Liver (tissue), 8 donors: ENCODE measurements at regions not wholly inside any gene's neighbourhood (a gene's known extent, or its start where the extent isn't known, plus 50 kb on each side); places are given as distances from the start of the nearest gene placed in this dataset.
"Not testable (repeated sequence)": the region's sequence is repeated elsewhere in the genome, so short reads cannot be mapped to it uniquely, and the experiment has no call there.

Source experiments
- DNase-seq: peaks from one replicate; pipeline ENCODE4 v3.0.0-alpha.2; 2017; ENCODE audit warnings: low spot score
- H3K27ac ChIP-seq, 2 donors: one replicate each; pipeline ENCODE4 v1.7.0; 2013; ENCODE audit warnings: inconsistent platforms in 2 of 2, low read length in 2 of 2, control low read depth in 1 of 2, low read depth in 1 of 2, mild to moderate bottlenecking in 1 of 2
- H3K27me3 ChIP-seq, 4 donors: one replicate each; pipeline versions ENCODE4 v1.6.1 to v1.7.0; 2013; ENCODE audit warnings: low read length in 3 of 4, inconsistent platforms in 1 of 4, mild to moderate bottlenecking in 1 of 4, moderate library complexity in 1 of 4; ENCODE audit not compliant: control insufficient read depth in 4 of 4, insufficient read depth in 4 of 4
- H3K36me3 ChIP-seq, 4 donors: one replicate each; pipeline versions ENCODE4 v1.6.1 to v1.7.0; 2013; ENCODE audit warnings: low read length in 3 of 4, mild to moderate bottlenecking in 3 of 4, low read depth in 1 of 4, moderate library complexity in 1 of 4; ENCODE audit not compliant: control insufficient read depth in 4 of 4, insufficient read depth in 3 of 4
- H3K4me1 ChIP-seq, 4 donors: one replicate each; pipeline versions ENCODE4 v1.6.1 to v1.7.0; 2013; ENCODE audit warnings: low read length in 3 of 4, mild to moderate bottlenecking in 3 of 4, moderate library complexity in 1 of 4; ENCODE audit not compliant: control insufficient read depth in 4 of 4, insufficient read depth in 4 of 4
- H3K4me3 ChIP-seq, 3 donors: one replicate each; pipeline versions ENCODE4 v1.6.1 to v1.7.0; 2013; ENCODE audit warnings: low read length in 3 of 3, control low read depth in 1 of 3, low read depth in 1 of 3, mild to moderate bottlenecking in 1 of 3
- H3K9ac ChIP-seq, 2 donors: one replicate each; pipeline ENCODE4 v1.7.0; 2013; ENCODE audit warnings: low read length in 2 of 2, mild to moderate bottlenecking in 2 of 2, moderate library complexity in 2 of 2, control low read depth in 1 of 2, low read depth in 1 of 2
- H3K9me3 ChIP-seq, 4 donors: one replicate each; pipeline versions ENCODE4 v1.6.1 to v1.7.0; 2013; ENCODE audit warnings: low read length in 3 of 4; ENCODE audit not compliant: control insufficient read depth in 4 of 4
- CTCF ChIP-seq: fragments of 150-350 bp; IDR thresholded peaks from 2 replicates; pipeline ENCODE4 v1.5.1; 2017; ENCODE audit warnings: improper control_type of control experiment, low read depth, low read length; ENCODE audit not compliant: missing input control
- FOXA1 ChIP-seq: IDR thresholded peaks from 2 replicates; pipeline ENCODE4 v1.6.1; 2016; ENCODE audit warnings: antibody characterized with exemption
- HNF4A ChIP-seq, 2 donors: conservative IDR thresholded peaks; 2 replicates each; pipeline ENCODE4 v1.6.1; 2016; ENCODE audit warnings: antibody characterized with exemption in 2 of 2, mild to moderate bottlenecking in 2 of 2
- NR2F2 ChIP-seq: IDR thresholded peaks from 2 replicates; pipeline ENCODE4 v1.6.1; 2016; ENCODE audit warnings: antibody characterized with exemption
- RAD21 ChIP-seq, 2 donors: IDR thresholded peaks; 2 replicates each; pipeline ENCODE4 v1.6.1; 2016; ENCODE audit warnings: antibody characterized with exemption in 2 of 2, mild to moderate bottlenecking in 2 of 2
- SP1 ChIP-seq: IDR thresholded peaks from 2 replicates; pipeline ENCODE4 v1.6.1; 2018; ENCODE audit warnings: antibody characterized with exemption, mild to moderate bottlenecking
- TAF1 ChIP-seq: conservative IDR thresholded peaks from 2 replicates; pipeline ENCODE4 v1.6.1; 2016; ENCODE audit warnings: antibody characterized with exemption, mild to moderate bottlenecking
- WGBS: extraction: QIAGEN DNeasy Blood & Tissue Kit; methylation state at CpG from one replicate; pipeline ENCODE4 v1.1.7; 2013; 5-methylcytosine and 5-hydroxymethylcytosine counted together
- TF ChIP-seq, protein P1 (sequence below): IDR thresholded peaks from 2 replicates; pipeline ENCODE4 v1.6.1; 2016; ENCODE audit warnings: antibody characterized with exemption
- donor health status: healthy.
- donor health status: healthy.
- donor health status: healthy.
- donor health status: healthy.
- donor health status: healthy.

GRCh38 chr2:121068851-121069250, 216.2 kb downstream of the TFCP2L1 start:
- Histone ChIP-seq H3K4me1 (peaks cover 0 to 2% (median 0%) of the 10 kb centered on the region in 4 donors), H3K9me3 (no peaks in the 10 kb centered on the region), H3K27ac (no peak overlapping the region), H3K9ac (no peak overlapping the region), H3K36me3 (no peaks in the 10 kb centered on the region), H3K27me3 (peaks cover 0 to 12% (median 0%) of the 10 kb centered on the region in 4 donors), H3K4me3 (no peak overlapping the region)
- DNase-seq, result no peak
- no peak for TF ChIP-seq NR2F2
- WGBS, result 79% methylated on average over 7 of the region's 7 CpGs

DNA sequence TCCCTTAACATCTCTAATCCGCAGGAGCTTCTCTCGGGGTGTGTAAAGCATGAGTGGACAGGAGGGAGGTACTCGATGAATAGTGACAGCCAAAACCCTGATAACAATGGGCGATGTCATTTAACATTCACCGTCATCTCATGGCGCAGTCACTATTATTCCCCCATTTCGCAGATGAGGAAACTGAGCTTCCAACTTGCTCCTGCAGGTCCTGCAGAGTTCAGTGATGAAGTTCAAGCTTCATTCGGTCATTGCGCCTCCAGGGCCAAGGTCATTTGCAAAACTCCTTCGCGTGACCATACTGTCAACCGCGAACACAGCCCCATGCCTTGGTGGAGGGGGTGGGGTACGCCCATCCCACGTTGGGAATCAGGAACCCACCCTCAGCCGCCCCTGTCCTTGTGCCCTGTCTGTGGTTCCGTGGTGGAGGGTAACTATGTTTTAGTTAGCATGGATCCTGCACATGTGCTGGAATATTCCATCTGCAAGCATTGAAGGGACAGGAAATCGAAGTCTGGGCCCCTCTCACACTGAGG, 215.5 kb downstream of the TFCP2L1 start:
- WGBS, result 88% methylated on average over 18 of the region's 18 CpGs
- H3K27me3 ChIP-seq, result peaks cover 0 to 12% (median 0%) of the 10 kb centered on the region in 4 donors

GRCh38 chr2:121070061-121070460, 214.9 kb downstream of the TFCP2L1 start:
- H3K4me1 ChIP-seq, H3K9me3 ChIP-seq, H3K4me3 ChIP-seq, DNase-seq, H3K27ac ChIP-seq, H3K36me3 ChIP-seq, H3K9ac ChIP-seq: not testable (repeated sequence)
- peaks cover 0 to 12% (median 0%) of the 10 kb centered on the region in 4 donors for H3K27me3 ChIP-seq
- 87% methylated on average over 11 of the region's 11 CpGs for WGBS

More for the DNA sequence above, 215.5 kb downstream of the TFCP2L1 start:
- no peaks in the 10 kb centered on the region for H3K36me3 ChIP-seq
- no peak overlapping the region for H3K9ac ChIP-seq
- H3K9me3 ChIP-seq, result no peaks in the 10 kb centered on the region
- no peak overlapping the region for H3K4me3 ChIP-seq
- DNase-seq, result no peak
- TF ChIP-seq, protein P1, sequence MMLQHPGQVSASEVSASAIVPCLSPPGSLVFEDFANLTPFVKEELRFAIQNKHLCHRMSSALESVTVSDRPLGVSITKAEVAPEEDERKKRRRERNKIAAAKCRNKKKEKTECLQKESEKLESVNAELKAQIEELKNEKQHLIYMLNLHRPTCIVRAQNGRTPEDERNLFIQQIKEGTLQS, result no peak
- no peak for TF ChIP-seq CTCF
- no peak for TF ChIP-seq HNF4A (conservative IDR thresholded peaks at IDR 0.05)
- TF ChIP-seq NR2F2, result no peak
- TF ChIP-seq TAF1, result no peak
- no peak for TF ChIP-seq FOXA1
- no peak overlapping the region for H3K27ac ChIP-seq
- H3K4me1 ChIP-seq, result peaks cover 0 to 2% (median 0%) of the 10 kb centered on the region in 4 donors

- Histone ChIP-seq H3K9ac (no peak overlapping the region), H3K9me3 (no peaks in the 10 kb centered on the region), H3K27ac (no peak overlapping the region), H3K36me3 (no peaks in the 10 kb centered on the region), H3K4me1 (peaks cover 0 to 2% (median 0%) of the 10 kb centered on the region in 4 donors), H3K27me3 (peaks cover 0 to 14% (median under 1%) of the 10 kb centered on the region in 4 donors), H3K4me3 (no peak overlapping the region)
- peak; percentile 74 for DNase-seq
- WGBS, result 12% methylated on average over 14 of the region's 14 CpGs
- TF ChIP-seq RAD21 (IDR thresholded peaks at IDR 0.05), result peak; percentile 77 to 81
- TF ChIP-seq CTCF, result peak; percentile 76
- TF ChIP-seq SP1, result no peak
Observed at GRCh38 chr2:121071034-121071504, 213.9 kb downstream of the TFCP2L1 start.
